ENCODE measurements at regions not wholly inside any gene's neighbourhood (a gene's known extent, or its start where the extent isn't known, plus 50 kb on each side); places are given as distances from the start of the nearest gene placed in this dataset.

DNA sequence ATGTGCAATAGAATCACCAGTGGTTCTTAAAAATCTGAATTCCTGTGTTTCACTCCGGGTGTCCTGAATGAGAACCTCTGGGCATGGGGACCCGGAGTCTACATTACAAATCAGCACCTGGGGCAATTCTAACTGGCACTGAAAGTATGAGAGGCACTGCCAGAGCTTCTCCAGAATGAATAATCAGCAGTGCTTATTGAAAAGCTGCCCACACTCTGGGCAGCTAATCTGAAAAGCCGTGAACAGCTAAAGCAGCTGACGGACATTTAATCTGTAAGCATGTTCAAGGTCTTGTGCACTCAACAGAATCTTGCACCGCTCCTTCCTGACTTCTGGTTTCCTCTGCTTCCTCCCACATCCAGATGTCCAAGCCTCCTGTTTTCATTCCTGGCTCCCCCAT, 113.3 kb upstream of the KIF5B start:
- no peak for DNase-seq

DNA sequence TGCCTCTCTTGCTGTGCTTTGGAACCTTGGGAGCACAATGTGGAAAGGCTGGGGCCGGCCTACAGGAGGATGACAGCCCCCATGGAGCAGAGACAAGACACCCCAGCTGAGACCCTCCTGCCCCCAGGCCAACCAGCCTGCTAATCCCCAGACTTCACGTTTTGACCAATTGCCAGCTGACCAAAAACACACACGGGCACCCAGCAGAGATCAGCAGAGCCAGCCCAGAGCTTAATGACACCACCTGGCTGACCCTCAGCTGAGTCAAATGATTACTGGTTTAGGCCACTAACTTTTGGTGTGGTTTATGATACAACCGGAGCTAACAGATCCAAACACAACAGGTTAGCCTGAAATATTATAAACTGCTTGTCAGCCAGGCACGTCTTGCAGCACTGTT, 111.2 kb upstream of the KIF5B start:
- no peak for DNase-seq

DNA sequence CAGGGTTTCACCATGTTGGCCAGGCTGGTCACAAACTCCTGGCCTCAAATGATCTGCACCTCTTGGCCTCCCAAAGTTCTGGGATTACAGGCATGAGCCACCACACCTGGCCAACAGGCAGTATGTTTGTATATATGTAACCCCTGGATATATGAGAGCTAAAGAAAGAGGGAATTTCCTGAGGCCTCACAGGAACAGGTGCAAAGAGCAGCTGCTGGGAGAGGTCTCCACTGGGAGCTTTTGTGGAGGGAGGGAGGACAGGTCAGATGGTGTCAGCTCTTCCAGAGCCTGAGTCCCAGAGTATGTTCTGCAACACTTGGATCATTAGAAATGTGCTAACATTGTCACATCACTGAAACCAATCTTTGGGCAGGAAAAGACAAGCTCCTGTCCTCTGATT, 110.1 kb upstream of the KIF5B start:
- no peak for DNase-seq

DNA sequence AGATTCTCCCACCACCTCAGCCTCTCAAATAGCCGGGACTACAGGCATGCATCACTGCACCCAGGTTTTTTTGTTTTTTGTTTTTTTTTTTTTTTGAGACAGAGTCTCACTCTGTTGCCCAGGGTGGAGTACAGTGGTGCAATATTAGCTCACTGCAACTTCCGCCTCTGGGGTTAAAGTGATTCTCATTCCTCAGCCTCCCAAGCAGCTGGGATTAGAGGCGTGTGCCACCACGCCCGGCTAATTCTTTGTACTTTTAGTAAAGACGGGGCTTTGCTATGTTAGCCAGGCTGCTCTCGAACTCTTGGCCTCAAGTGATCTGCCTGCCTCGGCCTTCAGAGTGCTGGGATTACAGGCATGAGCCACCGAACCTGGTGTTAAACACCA, 107.5 kb upstream of the KIF5B start:
- no peak for DNase-seq

DNA sequence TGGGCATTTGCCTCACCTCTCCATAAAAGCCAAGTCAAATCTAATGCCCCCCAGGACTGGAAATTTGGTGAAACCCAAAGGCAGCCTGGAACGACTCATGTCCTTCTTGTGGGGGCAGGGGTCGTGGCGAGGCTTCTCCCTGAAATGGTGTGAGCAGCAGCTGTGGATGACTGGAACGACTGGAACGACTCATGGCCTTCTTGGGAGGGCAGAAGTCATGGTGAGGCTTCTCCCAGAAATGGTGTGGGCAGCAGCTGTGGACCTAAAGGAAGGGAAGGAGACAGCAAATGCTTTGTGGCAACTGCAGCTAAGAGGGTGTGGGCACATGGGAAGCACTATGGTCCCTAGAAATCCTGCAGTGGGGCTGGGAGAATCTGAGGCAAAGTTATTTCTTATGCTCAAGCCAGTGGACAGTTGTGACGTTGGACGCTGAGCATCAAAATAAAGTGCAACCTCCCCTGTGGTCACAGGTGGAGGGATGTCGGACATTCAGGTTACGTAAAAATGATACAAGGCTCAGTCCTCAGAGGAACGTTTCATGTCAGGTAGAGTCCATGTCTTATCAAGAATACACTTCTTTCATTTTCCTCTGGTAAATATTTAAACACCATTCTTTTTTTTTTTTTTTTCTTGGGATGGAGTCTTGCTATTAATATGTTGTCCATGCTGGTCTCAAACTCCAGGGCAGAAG, 107.0 kb upstream of the KIF5B start:
- DNase-seq: no peak

DNA sequence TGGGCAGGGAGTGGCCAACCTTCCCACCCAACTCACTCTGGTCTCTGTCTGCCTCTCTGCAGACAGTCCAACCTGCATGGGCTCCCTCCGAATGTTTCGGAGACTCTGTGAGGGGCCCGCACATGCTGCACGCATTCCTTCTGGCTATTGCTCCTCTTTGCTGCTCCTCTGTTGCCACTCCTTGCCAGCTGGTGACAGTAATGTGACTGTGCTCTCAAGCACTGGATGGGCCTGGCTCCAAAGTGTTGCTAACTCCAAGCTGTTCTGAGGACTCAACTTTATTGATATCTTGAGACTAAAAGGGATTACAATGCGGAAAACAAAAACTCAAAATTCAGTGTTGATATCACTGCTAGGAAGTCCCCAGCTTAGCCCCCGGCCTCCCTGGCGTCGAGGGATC, 105.4 kb upstream of the KIF5B start:
- no peak for DNase-seq

DNA sequence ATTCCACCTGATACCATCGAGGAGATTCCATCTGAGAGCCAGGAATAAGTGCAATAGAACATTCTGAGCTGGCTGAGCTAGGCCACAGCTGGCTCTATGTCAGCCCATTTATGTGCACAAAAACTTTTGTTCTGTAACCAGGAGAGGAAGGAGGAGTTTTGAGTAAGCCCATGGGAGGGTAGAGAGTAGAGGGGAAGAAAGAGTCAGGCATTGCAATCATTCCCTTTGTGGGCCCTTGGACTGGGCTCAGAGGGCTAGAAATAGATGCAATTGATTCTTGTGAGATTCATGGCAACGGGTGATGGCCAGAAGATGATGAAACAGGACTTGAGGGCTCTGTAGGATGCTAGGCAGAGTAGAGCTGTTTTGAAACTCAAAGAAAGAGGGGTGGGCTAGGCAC, 104.6 kb upstream of the KIF5B start:
- no peak for DNase-seq

DNA sequence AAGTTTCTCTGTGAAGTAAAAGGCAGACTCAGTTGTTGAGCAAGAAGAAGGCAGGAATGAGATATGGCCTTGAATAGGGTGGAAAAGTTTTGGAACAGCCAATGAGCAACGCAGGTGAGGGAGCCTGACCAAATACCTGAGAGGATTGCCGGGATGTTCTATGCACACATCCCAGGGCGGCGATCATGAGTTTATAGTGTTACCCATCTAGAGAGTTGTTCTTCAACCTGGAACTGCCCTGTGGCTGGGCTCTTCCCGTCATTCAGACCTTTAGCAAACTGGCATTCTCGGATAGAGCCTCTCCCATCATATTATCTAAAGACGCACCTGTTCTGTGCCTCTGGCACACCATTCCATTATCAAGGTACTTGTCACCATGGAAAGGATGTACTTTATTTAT, 103.0 kb upstream of the KIF5B start:
- no peak for DNase-seq

DNA sequence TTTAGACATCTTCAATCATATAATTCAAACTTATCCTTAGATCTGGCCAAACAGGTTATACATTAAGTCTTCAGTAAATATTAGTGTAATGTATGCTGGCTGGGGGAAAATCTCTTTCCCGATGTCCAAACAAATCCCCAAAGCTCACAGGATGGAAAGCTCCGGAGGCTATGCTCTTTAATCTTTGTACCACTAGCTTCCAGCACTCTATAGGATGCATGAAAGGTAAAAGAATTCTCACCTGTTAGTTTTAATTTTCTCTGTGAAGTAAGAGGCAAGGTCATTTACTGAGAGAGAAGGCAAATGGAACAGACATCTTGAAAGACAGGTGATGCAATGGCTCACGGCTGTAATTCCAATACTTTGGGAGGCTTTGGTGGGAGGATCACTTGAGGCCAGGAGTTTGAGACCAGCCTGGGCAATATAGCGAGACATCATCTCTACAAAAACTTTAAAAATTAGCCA, 99.8 kb upstream of the KIF5B start:
- no peak for DNase-seq

DNA sequence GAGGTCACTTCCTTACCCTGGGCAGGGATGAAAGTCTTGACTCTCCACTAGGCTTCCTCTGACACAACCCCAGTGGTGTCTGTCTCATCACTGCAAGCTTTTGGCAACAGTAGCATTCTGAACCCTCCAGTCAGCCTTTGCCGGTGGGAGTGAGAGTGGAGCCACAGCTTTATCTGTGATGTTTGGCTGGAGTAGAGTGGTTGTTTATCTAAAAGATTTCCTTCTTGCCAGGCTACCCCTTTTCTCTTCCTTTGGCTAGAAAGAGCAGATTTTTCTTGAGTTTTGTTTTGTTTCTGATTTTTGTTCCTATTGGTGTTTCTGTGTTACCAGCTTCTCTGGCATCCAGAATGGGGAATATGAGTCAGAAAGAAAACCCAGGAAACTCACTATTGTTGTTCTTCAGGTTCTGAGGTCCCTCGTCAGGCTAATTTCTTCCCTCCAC, 98.9 kb upstream of the KIF5B start:
- no peak for DNase-seq

DNA sequence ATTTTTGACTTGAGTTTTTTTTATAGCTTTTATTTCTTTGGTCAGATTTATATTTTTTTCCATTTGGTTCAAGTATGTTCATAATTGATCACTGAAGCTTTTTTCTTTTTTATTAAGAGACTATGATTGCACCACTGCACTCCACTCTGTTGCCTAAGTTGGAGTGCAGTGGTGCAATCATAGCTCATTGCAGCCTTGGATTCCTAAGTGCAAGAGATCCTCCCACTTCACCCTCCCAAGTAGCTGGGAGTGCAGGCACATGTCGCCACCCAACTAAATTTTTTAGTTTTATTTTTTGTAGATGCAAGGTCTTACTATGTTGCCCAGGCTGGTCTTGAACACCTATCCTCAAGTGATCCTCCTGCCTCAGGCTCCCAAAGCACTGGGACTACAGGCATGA, 97.7 kb upstream of the KIF5B start:
- DNase-seq: no peak

DNA sequence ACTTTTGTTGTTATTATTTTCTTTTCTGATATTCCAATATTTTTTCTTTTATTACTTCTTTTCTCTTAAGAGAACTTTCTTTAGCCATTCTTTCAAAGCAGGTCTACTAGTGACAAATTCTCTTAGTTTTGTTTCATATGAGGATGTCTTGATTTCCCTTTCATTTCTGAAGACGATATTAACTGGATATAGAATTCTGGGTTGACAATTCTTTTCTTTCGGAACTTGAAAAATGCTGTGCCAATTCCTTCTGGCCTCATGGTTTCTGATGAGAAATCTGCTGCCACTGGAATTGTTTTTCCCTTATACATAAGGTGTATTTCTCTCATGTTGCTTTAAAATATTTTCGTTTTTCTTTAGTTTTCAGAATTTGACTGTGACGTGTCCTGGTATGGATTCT, 97.0 kb upstream of the KIF5B start:
- no peak for DNase-seq

DNA sequence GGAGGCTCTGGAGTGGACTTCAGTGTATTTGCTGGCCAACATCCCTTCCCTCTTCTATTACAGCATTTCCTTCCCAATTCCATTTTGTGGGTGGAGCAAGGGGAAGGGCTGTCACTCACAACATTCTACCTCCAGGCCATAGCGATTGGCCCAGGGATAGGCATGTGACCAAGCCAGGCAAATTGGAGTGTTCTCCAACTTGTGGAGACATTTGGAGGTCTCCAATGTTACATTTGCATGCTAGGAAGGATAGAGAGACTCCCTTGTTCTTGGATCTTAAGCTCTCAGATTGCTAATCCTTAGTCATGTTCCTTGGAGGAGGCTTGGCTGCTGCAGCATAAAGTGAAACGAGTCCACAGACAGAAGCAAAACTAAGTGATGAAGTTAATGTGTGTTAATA, 95.6 kb upstream of the KIF5B start:
- DNase-seq: no peak

DNA sequence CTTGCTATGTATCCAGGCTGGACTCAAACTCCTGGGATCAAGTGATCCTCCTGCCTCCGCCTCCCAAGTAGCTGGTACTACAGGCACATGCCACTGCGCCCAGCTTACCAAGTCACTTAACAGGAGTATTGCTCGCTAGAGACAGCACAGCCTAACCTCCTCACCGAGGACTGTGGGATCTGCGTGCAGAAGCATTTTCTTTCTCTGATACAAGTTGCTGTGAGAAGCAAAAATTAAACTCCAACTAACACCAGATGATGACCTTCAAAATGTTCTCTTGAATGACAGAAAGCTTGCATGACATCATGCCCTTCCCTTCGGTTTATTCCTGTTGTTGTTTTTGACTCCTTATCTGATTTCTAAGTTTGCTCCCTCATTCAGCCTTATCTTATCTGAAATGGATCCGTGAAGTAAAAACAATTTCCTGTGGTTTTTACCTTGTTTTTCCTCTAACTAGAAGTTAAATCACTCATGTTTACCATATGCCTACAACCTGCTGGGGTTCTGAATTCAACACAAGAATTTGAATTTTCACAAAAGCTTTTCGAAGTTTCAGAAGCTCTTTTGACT, 94.4 kb upstream of the KIF5B start:
- no peak for DNase-seq

DNA sequence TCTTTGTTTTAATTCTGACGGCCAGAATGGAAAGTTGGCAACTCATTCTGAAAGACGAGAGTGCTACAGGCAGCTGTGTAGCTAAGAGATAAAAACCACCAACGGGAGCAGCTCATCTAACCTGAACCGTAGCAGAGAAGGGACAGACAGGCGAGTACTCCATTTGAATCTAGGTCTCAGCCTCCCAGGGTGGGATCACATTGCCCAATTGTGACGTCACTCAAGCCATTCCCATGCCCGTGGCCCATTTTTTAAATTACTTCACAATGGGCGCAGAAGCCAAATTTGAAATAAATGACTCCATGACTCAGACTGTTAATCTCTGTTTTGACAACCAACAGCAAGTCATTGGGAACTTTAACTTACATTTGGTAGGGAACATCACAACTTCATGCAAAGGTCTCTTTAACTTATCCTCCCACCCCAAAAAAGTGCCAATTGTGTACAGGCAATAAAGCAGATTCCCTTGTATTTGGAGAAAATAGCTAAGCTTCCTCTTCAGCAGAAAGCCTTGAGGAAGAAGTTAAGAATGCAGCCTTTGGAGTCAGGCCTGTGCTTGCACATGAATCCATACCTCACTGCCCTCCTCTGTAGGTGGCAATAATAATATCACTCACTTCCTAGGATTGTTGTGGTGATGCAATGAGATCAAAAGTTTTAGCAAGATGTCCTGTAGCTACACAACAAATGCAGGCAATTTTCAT, 93.2 kb upstream of the KIF5B start:
- no peak for DNase-seq

DNA sequence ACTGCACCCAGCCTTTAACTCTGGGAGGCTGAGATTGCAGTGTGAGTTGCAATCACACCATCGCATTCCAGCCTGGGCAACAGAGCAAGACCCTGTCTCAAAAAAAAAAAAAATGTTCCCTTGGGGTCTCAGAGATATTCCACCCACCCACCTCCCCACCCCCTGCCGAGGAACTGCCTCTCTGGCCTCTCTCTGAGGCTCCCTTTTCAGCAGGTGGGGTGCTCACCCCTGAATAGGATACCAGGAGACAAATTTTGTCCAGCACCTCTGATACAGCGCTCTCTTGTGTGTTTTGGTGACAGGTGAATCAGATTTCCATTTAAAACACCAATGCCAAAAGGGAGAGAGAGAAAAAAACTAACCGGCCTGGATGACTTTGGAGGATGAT, 92.6 kb upstream of the KIF5B start:
- DNase-seq: no peak

DNA sequence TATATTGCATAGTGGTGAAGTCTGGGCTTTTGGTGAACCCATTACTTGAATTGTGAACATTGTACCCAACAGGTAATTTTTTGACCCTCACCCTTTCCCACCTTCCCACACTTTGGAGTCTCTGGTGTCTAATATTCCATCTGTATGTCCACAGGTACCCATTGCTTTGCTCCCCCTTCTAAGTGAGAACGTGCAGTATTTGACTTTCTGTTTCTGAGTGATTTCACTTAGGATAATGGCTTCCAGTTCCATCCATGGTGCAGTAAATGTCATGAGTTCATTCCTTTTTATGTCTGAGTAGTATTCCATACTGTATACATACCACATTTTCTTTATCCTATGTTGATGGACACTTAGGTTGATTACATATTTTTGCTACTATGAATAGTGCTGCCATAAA, 91.5 kb upstream of the KIF5B start:
- no peak for DNase-seq

DNA sequence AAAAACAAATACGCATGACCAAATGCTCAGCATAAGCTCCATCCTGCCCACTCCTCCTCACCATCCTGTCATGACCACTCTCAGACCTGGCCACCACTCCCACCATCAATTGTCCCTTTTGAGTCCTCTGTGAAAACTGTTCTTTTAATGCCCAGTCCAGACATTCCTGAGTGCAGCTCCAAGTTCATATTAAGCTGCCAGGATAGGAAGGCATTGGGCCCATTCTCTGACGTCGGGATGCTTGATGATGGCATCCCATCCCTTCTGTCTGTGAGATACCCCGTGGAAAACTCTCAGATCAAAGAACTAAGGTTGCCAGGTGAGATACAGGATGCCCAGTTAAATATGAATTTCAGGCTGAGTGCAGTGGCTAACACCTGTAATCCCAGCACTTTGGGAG, 89.9 kb upstream of the KIF5B start:
- DNase-seq: no peak

DNA sequence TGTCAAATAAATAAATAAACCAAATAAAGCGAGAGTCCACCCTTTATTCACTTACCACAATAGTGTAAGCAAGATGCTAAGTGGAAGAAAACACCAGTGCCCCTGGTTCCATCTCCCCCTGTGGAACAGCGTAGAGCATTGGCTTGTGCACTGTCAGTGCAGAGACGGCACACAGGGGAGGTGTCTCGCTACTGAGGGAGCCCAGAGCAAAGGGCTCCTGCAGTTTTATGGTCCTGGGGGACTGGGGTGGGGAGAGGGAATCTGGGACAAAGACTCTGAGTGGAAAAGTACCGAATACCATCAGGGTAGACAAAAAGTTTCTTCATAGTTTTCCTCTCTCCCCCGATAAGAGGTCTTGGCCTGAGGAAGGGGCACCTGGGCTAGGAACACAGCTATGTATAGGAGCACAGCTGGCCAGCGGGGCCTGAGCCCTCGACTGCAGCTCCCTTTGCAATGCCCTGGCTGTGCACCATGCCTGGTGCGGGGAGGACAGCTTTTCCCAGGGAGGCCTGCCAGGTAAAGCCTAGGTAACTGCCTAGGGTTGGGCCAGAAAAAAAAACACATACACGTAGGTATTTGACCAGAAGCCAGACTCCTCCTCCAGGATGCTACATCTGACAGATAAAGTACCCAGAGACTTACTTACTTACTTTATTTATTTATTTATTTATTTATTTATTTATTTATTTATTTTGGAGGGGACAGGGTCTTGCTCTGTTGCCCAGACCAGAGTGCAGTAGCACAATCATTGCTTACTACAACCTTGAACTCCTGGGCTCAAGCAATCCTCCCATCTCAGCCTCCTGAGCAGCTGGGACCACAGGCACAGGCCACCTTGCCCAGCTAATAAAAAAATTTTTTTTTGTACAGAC, 88.8 kb upstream of the KIF5B start:
- DNase-seq: no peak

DNA sequence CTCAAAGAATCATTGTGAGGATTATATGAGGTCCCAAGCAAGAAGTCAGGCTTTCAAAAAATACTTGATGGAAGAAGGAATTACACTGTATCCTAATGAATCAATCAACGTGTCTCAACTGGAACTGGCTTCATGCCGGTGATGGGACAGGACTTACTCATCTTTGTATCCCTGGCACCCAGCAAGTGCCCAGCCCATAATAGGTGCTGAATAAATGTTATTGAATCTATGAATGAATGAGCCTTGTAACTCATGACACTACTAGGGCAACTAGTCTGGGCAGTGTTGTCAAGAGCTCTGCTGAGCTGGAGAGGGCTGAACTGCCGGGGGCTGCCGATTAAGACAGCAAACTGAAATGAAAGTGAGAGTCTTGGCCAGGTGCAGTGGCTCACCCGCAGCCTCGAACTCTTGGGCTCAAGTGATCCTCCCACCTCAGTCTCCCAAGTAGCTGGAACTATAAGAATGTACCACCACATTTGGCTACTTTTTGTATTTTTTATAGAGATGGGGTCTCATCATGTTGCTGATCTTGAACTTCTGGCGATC, 87.2 kb upstream of the KIF5B start:
- DNase-seq: no peak

DNA sequence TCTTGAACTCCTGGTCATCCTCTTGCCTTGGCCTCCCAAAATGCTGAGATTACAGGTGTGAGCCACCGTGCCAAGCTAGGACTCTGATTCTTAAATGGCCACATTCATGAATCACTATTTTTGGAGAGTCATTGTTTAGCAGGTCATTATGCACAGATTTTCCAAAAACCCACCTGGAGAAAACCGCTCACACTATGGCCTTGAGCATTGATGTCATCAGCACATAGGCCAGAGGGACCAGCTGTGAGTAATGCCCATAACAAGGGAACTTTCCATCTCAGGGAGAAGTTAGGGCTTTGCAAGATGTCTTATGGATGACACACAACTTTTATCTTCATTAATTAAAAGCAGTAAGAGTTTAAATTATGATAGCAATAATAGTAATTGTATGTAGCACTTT, 86.4 kb upstream of the KIF5B start:
- DNase-seq: no peak

DNA sequence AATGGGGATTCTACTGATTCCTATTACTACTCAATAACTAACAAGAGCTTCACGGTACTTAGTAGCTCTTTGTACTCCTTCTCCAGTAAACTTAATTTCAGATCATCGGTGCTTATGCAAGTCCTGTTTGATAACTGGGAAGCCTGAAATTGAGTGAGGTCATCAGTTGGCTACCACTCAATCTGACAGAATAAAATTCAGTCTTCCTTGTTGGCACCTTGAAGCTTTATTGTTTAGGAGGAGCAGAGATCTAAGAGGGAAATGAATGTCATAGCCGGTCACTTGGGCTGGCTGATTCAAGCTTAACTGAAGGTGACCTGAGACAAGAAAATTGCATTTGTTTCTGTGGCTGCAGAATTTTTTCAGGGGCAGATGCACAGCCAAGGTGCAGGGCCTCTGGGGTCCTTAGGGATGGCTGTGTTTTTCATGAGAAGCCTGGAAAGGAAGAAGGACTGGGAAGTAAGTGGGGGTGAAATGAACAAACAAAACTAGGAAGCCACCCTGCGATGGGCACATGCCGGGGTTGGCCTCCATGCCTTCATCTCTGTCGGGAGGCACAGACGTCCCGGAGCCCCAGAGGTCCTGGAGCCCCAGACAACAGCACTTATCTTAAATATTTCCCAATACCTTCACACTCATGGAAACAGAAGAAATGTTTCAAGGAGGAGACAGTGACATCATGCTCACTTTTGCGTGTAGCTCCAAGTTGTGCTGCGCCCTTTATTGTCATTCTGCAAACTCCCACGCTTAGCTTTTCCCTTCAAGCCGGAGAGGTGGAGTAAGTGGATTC, 85.0 kb upstream of the KIF5B start:
- no peak for DNase-seq

All from activated CD4-positive, alpha-beta T cell treated with anti-CD3 and anti-CD28 coated beads for 4 hours (primary cell).